ENCODE measurements at regions not wholly inside any gene's neighbourhood (a gene's known extent, or its start where the extent isn't known, plus 50 kb on each side); places are given as distances from the start of the nearest gene placed in this dataset.

DNA sequence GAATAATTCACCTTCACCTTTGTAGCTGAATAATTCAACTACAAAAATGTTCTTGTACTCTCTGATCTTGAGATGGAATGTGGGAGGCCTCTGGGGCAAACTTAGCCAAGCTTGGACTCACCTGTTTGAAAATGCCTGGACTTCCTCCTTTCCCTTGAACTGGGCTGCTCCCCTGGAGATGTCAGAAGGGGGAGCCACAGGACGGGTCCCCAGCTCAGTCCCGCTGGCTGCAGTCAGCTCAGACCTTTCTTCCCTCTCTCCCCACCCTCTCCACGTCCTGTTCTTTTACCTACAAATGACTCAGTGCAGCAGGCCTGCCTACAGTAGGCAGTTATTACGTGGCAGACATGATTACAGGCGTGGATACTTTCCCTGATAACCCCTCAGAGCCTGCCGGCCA lies 131.5 kb upstream of the RALGAPA2 start:
- 32 to 42% methylated on average over 6 of the region's 6 CpGs for WGBS, 2 donors
- no peaks in the 10 kb centered on the region for H3K36me3 ChIP-seq (ENCODE audit: control insufficient read depth in 1 of 2, insufficient read depth in 2 of 2, low read length in 1 of 2)
- ATAC-seq (ENCODE audit: low FRiP score) (no peak), DNase-seq (no peak)
- no peaks in the 10 kb centered on the region for H3K9me3 ChIP-seq (ENCODE audit: control insufficient read depth, low read length)
- intact Hi-C loops (cut with DNase I): no loop called here
- no peaks in the 10 kb centered on the region for H3K27me3 ChIP-seq (ENCODE audit: control insufficient read depth in 1 of 2, insufficient read depth in 2 of 2, low read length in 1 of 2)
- H3K4me3 ChIP-seq (ENCODE audit: low read length in 2 of 2): no peak overlapping the region
- H3K27ac ChIP-seq (ENCODE audit: low read depth in 1 of 2, low read length in 2 of 2): no peak overlapping the region
- H3K4me1 ChIP-seq (ENCODE audit: control insufficient read depth in 1 of 2, insufficient read depth in 2 of 2, low read length in 2 of 2): no peaks in the 10 kb centered on the region

GRCh38 chr20:20839771-20840170 lies 127.3 kb upstream of the RALGAPA2 start:
- no peaks in the 10 kb centered on the region for H3K4me1 ChIP-seq (ENCODE audit: control insufficient read depth in 1 of 2, insufficient read depth in 2 of 2, low read length in 2 of 2)
- H3K27me3 ChIP-seq (ENCODE audit: control insufficient read depth in 1 of 2, insufficient read depth in 2 of 2, low read length in 1 of 2): no peaks in the 10 kb centered on the region
- ATAC-seq (ENCODE audit: low FRiP score): no peak
- H3K9me3 ChIP-seq (ENCODE audit: control insufficient read depth, low read length): no peaks in the 10 kb centered on the region
- H3K27ac ChIP-seq (ENCODE audit: low read depth in 1 of 2, low read length in 2 of 2): no peak overlapping the region
- no peak for DNase-seq
- intact Hi-C loops (cut with DNase I): no loop called here
- H3K4me3 ChIP-seq (ENCODE audit: low read length in 2 of 2): no peak overlapping the region
- no peaks in the 10 kb centered on the region for H3K36me3 ChIP-seq (ENCODE audit: control insufficient read depth in 1 of 2, insufficient read depth in 2 of 2, low read length in 1 of 2)

- ATAC-seq (ENCODE audit: low FRiP score) (no peak), DNase-seq (peak; percentile 53 to 81)
- intact Hi-C loops (cut with DNase I): loop anchor here in 1 of 2 donors (2.0 kb wide), 1 partner anchor 669 kb away; no protein-coding TSS in a partner anchor
- Histone ChIP-seq H3K9me3 (ENCODE audit: control insufficient read depth, low read length) (no peaks in the 10 kb centered on the region), H3K36me3 (ENCODE audit: control insufficient read depth in 1 of 2, insufficient read depth in 2 of 2, low read length in 1 of 2) (no peaks in the 10 kb centered on the region), H3K4me1 (ENCODE audit: control insufficient read depth in 1 of 2, insufficient read depth in 2 of 2, low read length in 2 of 2) (no peaks in the 10 kb centered on the region), H3K27ac (ENCODE audit: low read depth in 1 of 2, low read length in 2 of 2) (no peak overlapping the region), H3K4me3 (ENCODE audit: low read length in 2 of 2) (no peak overlapping the region), H3K27me3 (ENCODE audit: control insufficient read depth in 1 of 2, insufficient read depth in 2 of 2, low read length in 1 of 2) (no peaks in the 10 kb centered on the region)
- WGBS, 2 donors: 17 to 24% methylated on average over 19 of the region's 19 CpGs
Measured at GRCh38 chr20:20837574-20838021, 125.2 kb upstream of the RALGAPA2 start.

- Histone ChIP-seq H3K27me3 (ENCODE audit: control insufficient read depth in 1 of 2, insufficient read depth in 2 of 2, low read length in 1 of 2) (no peaks in the 10 kb centered on the region), H3K4me3 (ENCODE audit: low read length in 2 of 2) (no peak overlapping the region), H3K4me1 (ENCODE audit: control insufficient read depth in 1 of 2, insufficient read depth in 2 of 2, low read length in 2 of 2) (no peaks in the 10 kb centered on the region), H3K36me3 (ENCODE audit: control insufficient read depth in 1 of 2, insufficient read depth in 2 of 2, low read length in 1 of 2) (no peaks in the 10 kb centered on the region), H3K9me3 (ENCODE audit: control insufficient read depth, low read length) (no peaks in the 10 kb centered on the region), H3K27ac (ENCODE audit: low read depth in 1 of 2, low read length in 2 of 2) (no peak overlapping the region)
- intact Hi-C loops (cut with DNase I): loop anchor here in 1 of 2 donors (2.0 kb wide), 1 partner anchor 670 kb away; no protein-coding TSS in a partner anchor
- ATAC-seq (ENCODE audit: low FRiP score) (no peak), DNase-seq (no peak)
- WGBS, 2 donors: 58 to 61% methylated on average over 6 of the region's 6 CpGs
Measured at GRCh38 chr20:20836836-20837235, 124.4 kb upstream of the RALGAPA2 start.

GRCh38 chr20:20835897-20836296 lies 123.5 kb upstream of the RALGAPA2 start:
- Histone ChIP-seq H3K4me3 (ENCODE audit: low read length in 2 of 2) (no peak overlapping the region), H3K27ac (ENCODE audit: low read depth in 1 of 2, low read length in 2 of 2) (no peak overlapping the region), H3K4me1 (ENCODE audit: control insufficient read depth in 1 of 2, insufficient read depth in 2 of 2, low read length in 2 of 2) (no peaks in the 10 kb centered on the region), H3K9me3 (ENCODE audit: control insufficient read depth, low read length) (no peaks in the 10 kb centered on the region), H3K27me3 (ENCODE audit: control insufficient read depth in 1 of 2, insufficient read depth in 2 of 2, low read length in 1 of 2) (no peaks in the 10 kb centered on the region), H3K36me3 (ENCODE audit: control insufficient read depth in 1 of 2, insufficient read depth in 2 of 2, low read length in 1 of 2) (no peaks in the 10 kb centered on the region)
- no peak for ATAC-seq (ENCODE audit: low FRiP score)
- 8 to 22% methylated on average over 7 of the region's 7 CpGs for WGBS, 2 donors
- intact Hi-C loops (cut with DNase I): loop anchor here in 1 of 2 donors (2.0 kb wide), 1 partner anchor 671 kb away; no protein-coding TSS in a partner anchor
- DNase-seq: no peak

DNA sequence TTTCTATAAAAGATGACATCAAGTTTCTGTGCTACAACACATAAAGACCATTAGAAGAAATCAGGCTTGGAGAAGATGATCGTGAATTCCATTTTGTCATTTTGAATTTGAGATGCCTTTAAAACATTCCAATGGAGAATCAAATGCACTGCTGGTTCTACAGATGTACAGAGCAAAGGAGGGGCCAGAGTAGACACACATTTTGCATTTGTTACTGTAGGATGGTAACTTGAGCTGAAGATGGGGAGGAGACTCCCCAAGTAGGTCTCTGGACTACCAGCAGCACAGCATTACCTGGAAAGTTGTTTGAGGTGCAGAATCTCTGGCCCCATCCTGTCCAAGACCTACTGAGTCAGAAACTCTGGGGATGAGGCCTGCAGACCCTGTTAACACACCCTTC lies 121.6 kb upstream of the RALGAPA2 start:
- Histone ChIP-seq H3K27me3 (ENCODE audit: control insufficient read depth in 1 of 2, insufficient read depth in 2 of 2, low read length in 1 of 2) (no peaks in the 10 kb centered on the region), H3K9me3 (ENCODE audit: control insufficient read depth, low read length) (no peaks in the 10 kb centered on the region), H3K27ac (ENCODE audit: low read depth in 1 of 2, low read length in 2 of 2) (no peak overlapping the region), H3K4me1 (ENCODE audit: control insufficient read depth in 1 of 2, insufficient read depth in 2 of 2, low read length in 2 of 2) (no peaks in the 10 kb centered on the region), H3K4me3 (ENCODE audit: low read length in 2 of 2) (no peak overlapping the region), H3K36me3 (ENCODE audit: control insufficient read depth in 1 of 2, insufficient read depth in 2 of 2, low read length in 1 of 2) (no peaks in the 10 kb centered on the region)
- no peak for ATAC-seq (ENCODE audit: low FRiP score)
- DNase-seq: no peak
- WGBS, 2 donors: 83 to 88% methylated on average over 1 of the region's 1 CpG
- intact Hi-C loops (cut with DNase I): no loop called here

DNA sequence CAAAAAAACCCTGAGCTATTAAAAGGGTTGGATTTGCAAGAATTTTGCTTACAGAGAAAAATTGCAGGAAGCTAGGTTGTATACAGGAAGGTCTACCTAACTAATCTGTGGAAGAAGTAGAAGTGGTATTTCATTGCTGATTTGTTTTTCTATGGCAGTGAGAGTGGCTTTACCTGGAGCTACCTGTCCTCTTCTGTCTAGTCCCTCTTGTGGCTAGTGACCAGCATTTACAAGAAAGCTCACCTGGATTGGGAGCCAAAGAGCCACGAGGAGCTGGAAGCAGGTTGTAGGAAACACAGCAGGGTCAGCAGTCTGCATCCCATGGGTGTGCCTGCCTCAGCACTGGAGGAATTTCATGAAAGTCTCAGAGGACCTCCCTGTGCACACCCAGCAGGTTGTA lies 120.3 kb upstream of the RALGAPA2 start:
- H3K4me1 ChIP-seq (ENCODE audit: control insufficient read depth in 1 of 2, insufficient read depth in 2 of 2, low read length in 2 of 2): no peaks in the 10 kb centered on the region
- WGBS, 2 donors: 55 to 56% methylated on average over 1 of the region's 1 CpG
- no peaks in the 10 kb centered on the region for H3K36me3 ChIP-seq (ENCODE audit: control insufficient read depth in 1 of 2, insufficient read depth in 2 of 2, low read length in 1 of 2)
- H3K9me3 ChIP-seq (ENCODE audit: control insufficient read depth, low read length): no peaks in the 10 kb centered on the region
- ATAC-seq (ENCODE audit: low FRiP score) (no peak), DNase-seq (no peak)
- H3K27ac ChIP-seq (ENCODE audit: low read depth in 1 of 2, low read length in 2 of 2): no peak overlapping the region
- intact Hi-C loops (cut with DNase I): no loop called here
- no peaks in the 10 kb centered on the region for H3K27me3 ChIP-seq (ENCODE audit: control insufficient read depth in 1 of 2, insufficient read depth in 2 of 2, low read length in 1 of 2)
- H3K4me3 ChIP-seq (ENCODE audit: low read length in 2 of 2): no peak overlapping the region

- Histone ChIP-seq H3K4me3 (ENCODE audit: low read length in 2 of 2) (no peak overlapping the region), H3K27me3 (ENCODE audit: control insufficient read depth in 1 of 2, insufficient read depth in 2 of 2, low read length in 1 of 2) (no peaks in the 10 kb centered on the region), H3K36me3 (ENCODE audit: control insufficient read depth in 1 of 2, insufficient read depth in 2 of 2, low read length in 1 of 2) (no peaks in the 10 kb centered on the region), H3K9me3 (ENCODE audit: control insufficient read depth, low read length) (no peaks in the 10 kb centered on the region), H3K27ac (ENCODE audit: low read depth in 1 of 2, low read length in 2 of 2) (no peak overlapping the region), H3K4me1 (ENCODE audit: control insufficient read depth in 1 of 2, insufficient read depth in 2 of 2, low read length in 2 of 2) (no peaks in the 10 kb centered on the region)
- 90% methylated on average over 6 of the region's 6 CpGs for whole genome bisulfite sequencing, 2 donors
- intact Hi-C loops (cut with DNase I): no loop called here
- DNase-seq: no peak
- no peak for ATAC-seq (ENCODE audit: low FRiP score)
Measured at GRCh38 chr20:20831794-20832193, 119.3 kb upstream of the RALGAPA2 start.

- ATAC-seq (ENCODE audit: low FRiP score) (no peak), DNase-seq (no peak)
- no peaks in the 10 kb centered on the region for H3K36me3 ChIP-seq (ENCODE audit: control insufficient read depth in 1 of 2, insufficient read depth in 2 of 2, low read length in 1 of 2)
- H3K27me3 ChIP-seq (ENCODE audit: control insufficient read depth in 1 of 2, insufficient read depth in 2 of 2, low read length in 1 of 2): no peaks in the 10 kb centered on the region
- WGBS, 2 donors: 78 to 89% methylated on average over 2 of the region's 2 CpGs
- no peaks in the 10 kb centered on the region for H3K9me3 ChIP-seq (ENCODE audit: control insufficient read depth, low read length)
- H3K4me1 ChIP-seq (ENCODE audit: control insufficient read depth in 1 of 2, insufficient read depth in 2 of 2, low read length in 2 of 2): no peaks in the 10 kb centered on the region
- H3K27ac ChIP-seq (ENCODE audit: low read depth in 1 of 2, low read length in 2 of 2): no peak overlapping the region
- intact Hi-C loops (cut with DNase I): no loop called here
- H3K4me3 ChIP-seq (ENCODE audit: low read length in 2 of 2): no peak overlapping the region
Measured at GRCh38 chr20:20829681-20830080, 117.2 kb upstream of the RALGAPA2 start.
